GM23338 (cell line): ENCODE measurements at regions not wholly inside any gene's neighbourhood (a gene's known extent, or its start where the extent isn't known, plus 50 kb on each side); places are given as distances from the start of the nearest gene placed in this dataset.

Source experiments
- ATAC-seq: fragments of 200-7000 bp; cut with Tn5 transposase; 3 replicates; pipeline ENCODE4 v1.9.1; 2020
- DNase-seq: peaks from one replicate; pipeline ENCODE4 v3.0.0-alpha.2; 2015; ENCODE audit warnings: low spot score
- H2AFZ ChIP-seq: fragments of 200-600 bp; sonication (generic); 2 replicates; pipeline ENCODE4 v1.8.0; 2016; ENCODE audit warnings: antibody characterized with exemption, mild to moderate bottlenecking, moderate library complexity
- H3F3A ChIP-seq: fragments of 200-600 bp; sonication (generic); replicated peaks from 2 replicates; pipeline ENCODE4 v1.8.0; 2017; ENCODE audit warnings: antibody characterized with exemption, mixed run types, low read depth
- H3K27ac ChIP-seq: fragments of 200-600 bp; sonication (generic); 2 replicates; pipeline ENCODE4 v1.6.1; 2016; ENCODE audit warnings: low read depth
- H3K27me3 ChIP-seq: fragments of 200-600 bp; sonication (generic); 2 replicates; pipeline ENCODE4 v1.8.0; 2016; ENCODE audit warnings: mild to moderate bottlenecking, mixed run types, moderate library complexity; ENCODE audit not compliant: insufficient read depth
- H3K36me3 ChIP-seq: fragments of 200-600 bp; sonication (generic); 2 replicates; pipeline ENCODE4 v1.8.0; 2016; ENCODE audit warnings: mild to moderate bottlenecking; ENCODE audit not compliant: insufficient read depth
- H3K4me1 ChIP-seq: fragments of 200-600 bp; sonication (generic); 2 replicates; pipeline ENCODE4 v1.8.0; 2016; ENCODE audit warnings: mild to moderate bottlenecking, moderate library complexity; ENCODE audit not compliant: insufficient read depth
- H3K4me2 ChIP-seq: fragments of 200-600 bp; sonication (generic); 2 replicates; pipeline ENCODE4 v1.7.1; 2017; ENCODE audit warnings: mixed run types
- H3K4me3 ChIP-seq: fragments of 200-600 bp; sonication (generic); 2 replicates; pipeline ENCODE4 v1.6.1; 2016; ENCODE audit warnings: mixed run types
- H3K79me2 ChIP-seq: fragments of 200-600 bp; sonication (generic); replicated peaks from 2 replicates; pipeline ENCODE4 v1.8.0; 2017; ENCODE audit warnings: mild to moderate bottlenecking; ENCODE audit not compliant: insufficient read depth
- H3K9me2 ChIP-seq: fragments of 200-600 bp; sonication (generic); 2 replicates; pipeline ENCODE4 v1.8.0; 2017; ENCODE audit not compliant: insufficient read depth
- H4K20me1 ChIP-seq: fragments of 200-600 bp; sonication (generic); replicated peaks from 2 replicates; pipeline ENCODE4 v1.8.0; 2017; ENCODE audit warnings: mild to moderate bottlenecking; ENCODE audit not compliant: insufficient read depth
- H3K27ac Mint-ChIP-seq: 2 replicates; pipeline ENCODE4 v1.8.0; 2020; ENCODE audit warnings: inconsistent platforms, mild to moderate bottlenecking, moderate library complexity, mixed read lengths
- H3K27me3 Mint-ChIP-seq: 3 replicates; pipeline ENCODE4 v1.8.0; 2022; ENCODE audit warnings: low read depth, mild to moderate bottlenecking, moderate library complexity, mixed read lengths, inconsistent platforms; ENCODE audit not compliant: insufficient read depth, poor library complexity
- H3K36me3 Mint-ChIP-seq: 3 replicates; pipeline ENCODE4 v1.8.0; 2021; ENCODE audit warnings: low read depth, mild to moderate bottlenecking, inconsistent platforms, moderate library complexity, mixed read lengths
- H3K4me1 Mint-ChIP-seq: 3 replicates; pipeline ENCODE4 v1.8.0; 2020; ENCODE audit warnings: mild to moderate bottlenecking, inconsistent platforms, mixed read lengths
- H3K4me3 Mint-ChIP-seq: 3 replicates; pipeline ENCODE4 v1.8.0; 2021; ENCODE audit warnings: moderate library complexity, mild to moderate bottlenecking, inconsistent platforms, mixed read lengths
- H3K9me3 Mint-ChIP-seq: 3 replicates; pipeline ENCODE4 v1.8.0; 2020; ENCODE audit warnings: moderate library complexity, mild to moderate bottlenecking, inconsistent platforms, mixed read lengths
- CREB1 ChIP-seq: fragments of 250-450 bp; sonication (Bioruptor Pico); IDR thresholded peaks from 2 replicates; pipeline ENCODE4 v1.5.0; 2020; ENCODE audit warnings: low read depth, mild to moderate bottlenecking, moderate library complexity
- EZH2 ChIP-seq: fragments of 200-600 bp; sonication (generic); IDR thresholded peaks from one replicate; pipeline ENCODE4 v1.8.0; 2017; ENCODE audit warnings: antibody characterized with exemption, mild to moderate bottlenecking, low read depth; ENCODE audit not compliant: unreplicated experiment
- EZH2phosphoT487 ChIP-seq: fragments of 200-600 bp; sonication (generic); IDR thresholded peaks from one replicate; pipeline ENCODE4 v1.8.1; 2018; ENCODE audit warnings: antibody characterized with exemption; ENCODE audit not compliant: unreplicated experiment
- NANOG ChIP-seq: IDR thresholded peaks from 2 replicates; pipeline ENCODE4 v1.6.1; 2016; ENCODE audit warnings: antibody characterized with exemption, borderline replicate concordance
- POLR2AphosphoS5 ChIP-seq: IDR thresholded peaks from 2 replicates; pipeline ENCODE4 v1.6.1; 2016; ENCODE audit warnings: antibody characterized with exemption, low read depth
- STAT1 ChIP-seq: IDR thresholded peaks from one replicate; pipeline ENCODE4 v1.6.1; 2016; ENCODE audit warnings: antibody characterized with exemption; ENCODE audit not compliant: unreplicated experiment
- ZNF114 ChIP-seq: fragments of 250-450 bp; sonication (Bioruptor Pico); IDR thresholded peaks from 2 replicates; pipeline ENCODE4 v1.5.0; 2020; ENCODE audit warnings: mild to moderate bottlenecking, moderate library complexity
- ZNF331 ChIP-seq: fragments of 250-450 bp; sonication (Bioruptor Pico); IDR thresholded peaks from 2 replicates; pipeline ENCODE4 v1.5.0; 2020; ENCODE audit warnings: low read depth, mild to moderate bottlenecking, moderate library complexity
- TF ChIP-seq, protein P1 (sequence below), 2 experiments: fragments of 200-600 bp in 1 of 2; sonication (generic) in 1 of 2; conservative IDR thresholded peaks; 2 replicates each; pipeline versions ENCODE4 v1.5.1 to v1.6.1; 2016 to 2017; ENCODE audit warnings: antibody characterized with exemption in 2 of 2, low read depth in 2 of 2, mild to moderate bottlenecking in 2 of 2, moderate library complexity in 1 of 2
- TF ChIP-seq, protein P2 (sequence below): IDR thresholded peaks from one replicate; pipeline ENCODE4 v1.6.1; 2018; ENCODE audit warnings: antibody characterized with exemption; ENCODE audit not compliant: unreplicated experiment
- TF ChIP-seq, protein P3 (sequence below): fragments of 250-450 bp; sonication (Bioruptor Pico); IDR thresholded peaks from 2 replicates; pipeline ENCODE4 v1.5.0; 2020; ENCODE audit warnings: mild to moderate bottlenecking, moderate library complexity
- TF ChIP-seq, protein P4 (sequence below): IDR thresholded peaks from 2 replicates; pipeline ENCODE4 v1.6.1; 2016; ENCODE audit warnings: antibody characterized with exemption

DNA sequence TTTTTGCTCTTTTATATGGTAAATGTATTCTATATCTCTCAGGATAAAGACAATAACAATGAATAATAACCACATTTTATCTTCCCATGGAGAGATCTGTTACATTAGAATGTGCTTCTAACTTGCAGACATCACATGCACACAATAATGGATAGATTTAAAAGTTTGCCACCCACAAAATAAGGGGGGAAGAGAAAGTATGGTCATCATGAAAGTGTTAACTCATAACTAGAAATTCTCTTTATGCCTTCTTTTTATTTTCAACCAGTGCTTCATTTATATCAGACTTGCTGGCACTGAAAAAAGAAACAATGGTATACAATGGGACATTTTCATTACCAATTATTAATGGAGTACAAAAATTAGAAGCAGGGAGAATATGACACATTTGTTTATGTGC lies 470.0 kb downstream of the FAT4 start (continued):
- TF ChIP-seq, protein P1, sequence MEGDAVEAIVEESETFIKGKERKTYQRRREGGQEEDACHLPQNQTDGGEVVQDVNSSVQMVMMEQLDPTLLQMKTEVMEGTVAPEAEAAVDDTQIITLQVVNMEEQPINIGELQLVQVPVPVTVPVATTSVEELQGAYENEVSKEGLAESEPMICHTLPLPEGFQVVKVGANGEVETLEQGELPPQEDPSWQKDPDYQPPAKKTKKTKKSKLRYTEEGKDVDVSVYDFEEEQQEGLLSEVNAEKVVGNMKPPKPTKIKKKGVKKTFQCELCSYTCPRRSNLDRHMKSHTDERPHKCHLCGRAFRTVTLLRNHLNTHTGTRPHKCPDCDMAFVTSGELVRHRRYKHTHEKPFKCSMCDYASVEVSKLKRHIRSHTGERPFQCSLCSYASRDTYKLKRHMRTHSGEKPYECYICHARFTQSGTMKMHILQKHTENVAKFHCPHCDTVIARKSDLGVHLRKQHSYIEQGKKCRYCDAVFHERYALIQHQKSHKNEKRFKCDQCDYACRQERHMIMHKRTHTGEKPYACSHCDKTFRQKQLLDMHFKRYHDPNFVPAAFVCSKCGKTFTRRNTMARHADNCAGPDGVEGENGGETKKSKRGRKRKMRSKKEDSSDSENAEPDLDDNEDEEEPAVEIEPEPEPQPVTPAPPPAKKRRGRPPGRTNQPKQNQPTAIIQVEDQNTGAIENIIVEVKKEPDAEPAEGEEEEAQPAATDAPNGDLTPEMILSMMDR (conservative IDR thresholded peaks at IDR 0.05; ENCODE audit: low read depth in 2 of 2), result no peak

DNA sequence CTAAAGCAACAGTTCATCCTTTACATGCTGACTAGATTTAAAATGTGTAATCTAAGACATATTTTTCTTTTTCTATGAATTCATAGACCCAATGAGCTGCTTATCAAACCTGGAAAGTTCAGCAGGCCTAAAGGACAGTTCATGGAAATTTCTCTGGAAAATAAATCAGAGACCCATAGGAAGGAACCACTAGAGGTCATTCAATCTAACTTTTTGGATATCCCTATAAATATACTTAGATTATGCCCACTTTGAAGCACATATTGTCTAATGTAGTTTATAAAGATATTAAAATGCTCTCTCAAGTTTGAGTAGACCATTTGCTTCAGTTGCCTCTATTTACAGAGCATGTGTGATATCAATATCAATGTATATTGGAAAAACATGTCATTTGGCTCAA lies 473.0 kb downstream of the FAT4 start:
- no peaks in the 10 kb centered on the region for H3K36me3 Mint-ChIP-seq

More for the DNA sequence above, 473.0 kb downstream of the FAT4 start:
- DNase-seq (no peak), ATAC-seq (no peak)
- no peaks in the 10 kb centered on the region for H3K9me2 ChIP-seq
- H3K4me2 ChIP-seq, result no peak overlapping the region
- no peaks in the 10 kb centered on the region for H3K79me2 ChIP-seq
- H3K27ac Mint-ChIP-seq, result no peak overlapping the region
- H3K4me1 ChIP-seq, result no peaks in the 10 kb centered on the region
- TF ChIP-seq STAT1, result no peak
- TF ChIP-seq, protein P2, sequence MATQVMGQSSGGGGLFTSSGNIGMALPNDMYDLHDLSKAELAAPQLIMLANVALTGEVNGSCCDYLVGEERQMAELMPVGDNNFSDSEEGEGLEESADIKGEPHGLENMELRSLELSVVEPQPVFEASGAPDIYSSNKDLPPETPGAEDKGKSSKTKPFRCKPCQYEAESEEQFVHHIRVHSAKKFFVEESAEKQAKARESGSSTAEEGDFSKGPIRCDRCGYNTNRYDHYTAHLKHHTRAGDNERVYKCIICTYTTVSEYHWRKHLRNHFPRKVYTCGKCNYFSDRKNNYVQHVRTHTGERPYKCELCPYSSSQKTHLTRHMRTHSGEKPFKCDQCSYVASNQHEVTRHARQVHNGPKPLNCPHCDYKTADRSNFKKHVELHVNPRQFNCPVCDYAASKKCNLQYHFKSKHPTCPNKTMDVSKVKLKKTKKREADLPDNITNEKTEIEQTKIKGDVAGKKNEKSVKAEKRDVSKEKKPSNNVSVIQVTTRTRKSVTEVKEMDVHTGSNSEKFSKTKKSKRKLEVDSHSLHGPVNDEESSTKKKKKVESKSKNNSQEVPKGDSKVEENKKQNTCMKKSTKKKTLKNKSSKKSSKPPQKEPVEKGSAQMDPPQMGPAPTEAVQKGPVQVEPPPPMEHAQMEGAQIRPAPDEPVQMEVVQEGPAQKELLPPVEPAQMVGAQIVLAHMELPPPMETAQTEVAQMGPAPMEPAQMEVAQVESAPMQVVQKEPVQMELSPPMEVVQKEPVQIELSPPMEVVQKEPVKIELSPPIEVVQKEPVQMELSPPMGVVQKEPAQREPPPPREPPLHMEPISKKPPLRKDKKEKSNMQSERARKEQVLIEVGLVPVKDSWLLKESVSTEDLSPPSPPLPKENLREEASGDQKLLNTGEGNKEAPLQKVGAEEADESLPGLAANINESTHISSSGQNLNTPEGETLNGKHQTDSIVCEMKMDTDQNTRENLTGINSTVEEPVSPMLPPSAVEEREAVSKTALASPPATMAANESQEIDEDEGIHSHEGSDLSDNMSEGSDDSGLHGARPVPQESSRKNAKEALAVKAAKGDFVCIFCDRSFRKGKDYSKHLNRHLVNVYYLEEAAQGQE, result no peak
- no peak for TF ChIP-seq NANOG
- TF ChIP-seq, protein P3, sequence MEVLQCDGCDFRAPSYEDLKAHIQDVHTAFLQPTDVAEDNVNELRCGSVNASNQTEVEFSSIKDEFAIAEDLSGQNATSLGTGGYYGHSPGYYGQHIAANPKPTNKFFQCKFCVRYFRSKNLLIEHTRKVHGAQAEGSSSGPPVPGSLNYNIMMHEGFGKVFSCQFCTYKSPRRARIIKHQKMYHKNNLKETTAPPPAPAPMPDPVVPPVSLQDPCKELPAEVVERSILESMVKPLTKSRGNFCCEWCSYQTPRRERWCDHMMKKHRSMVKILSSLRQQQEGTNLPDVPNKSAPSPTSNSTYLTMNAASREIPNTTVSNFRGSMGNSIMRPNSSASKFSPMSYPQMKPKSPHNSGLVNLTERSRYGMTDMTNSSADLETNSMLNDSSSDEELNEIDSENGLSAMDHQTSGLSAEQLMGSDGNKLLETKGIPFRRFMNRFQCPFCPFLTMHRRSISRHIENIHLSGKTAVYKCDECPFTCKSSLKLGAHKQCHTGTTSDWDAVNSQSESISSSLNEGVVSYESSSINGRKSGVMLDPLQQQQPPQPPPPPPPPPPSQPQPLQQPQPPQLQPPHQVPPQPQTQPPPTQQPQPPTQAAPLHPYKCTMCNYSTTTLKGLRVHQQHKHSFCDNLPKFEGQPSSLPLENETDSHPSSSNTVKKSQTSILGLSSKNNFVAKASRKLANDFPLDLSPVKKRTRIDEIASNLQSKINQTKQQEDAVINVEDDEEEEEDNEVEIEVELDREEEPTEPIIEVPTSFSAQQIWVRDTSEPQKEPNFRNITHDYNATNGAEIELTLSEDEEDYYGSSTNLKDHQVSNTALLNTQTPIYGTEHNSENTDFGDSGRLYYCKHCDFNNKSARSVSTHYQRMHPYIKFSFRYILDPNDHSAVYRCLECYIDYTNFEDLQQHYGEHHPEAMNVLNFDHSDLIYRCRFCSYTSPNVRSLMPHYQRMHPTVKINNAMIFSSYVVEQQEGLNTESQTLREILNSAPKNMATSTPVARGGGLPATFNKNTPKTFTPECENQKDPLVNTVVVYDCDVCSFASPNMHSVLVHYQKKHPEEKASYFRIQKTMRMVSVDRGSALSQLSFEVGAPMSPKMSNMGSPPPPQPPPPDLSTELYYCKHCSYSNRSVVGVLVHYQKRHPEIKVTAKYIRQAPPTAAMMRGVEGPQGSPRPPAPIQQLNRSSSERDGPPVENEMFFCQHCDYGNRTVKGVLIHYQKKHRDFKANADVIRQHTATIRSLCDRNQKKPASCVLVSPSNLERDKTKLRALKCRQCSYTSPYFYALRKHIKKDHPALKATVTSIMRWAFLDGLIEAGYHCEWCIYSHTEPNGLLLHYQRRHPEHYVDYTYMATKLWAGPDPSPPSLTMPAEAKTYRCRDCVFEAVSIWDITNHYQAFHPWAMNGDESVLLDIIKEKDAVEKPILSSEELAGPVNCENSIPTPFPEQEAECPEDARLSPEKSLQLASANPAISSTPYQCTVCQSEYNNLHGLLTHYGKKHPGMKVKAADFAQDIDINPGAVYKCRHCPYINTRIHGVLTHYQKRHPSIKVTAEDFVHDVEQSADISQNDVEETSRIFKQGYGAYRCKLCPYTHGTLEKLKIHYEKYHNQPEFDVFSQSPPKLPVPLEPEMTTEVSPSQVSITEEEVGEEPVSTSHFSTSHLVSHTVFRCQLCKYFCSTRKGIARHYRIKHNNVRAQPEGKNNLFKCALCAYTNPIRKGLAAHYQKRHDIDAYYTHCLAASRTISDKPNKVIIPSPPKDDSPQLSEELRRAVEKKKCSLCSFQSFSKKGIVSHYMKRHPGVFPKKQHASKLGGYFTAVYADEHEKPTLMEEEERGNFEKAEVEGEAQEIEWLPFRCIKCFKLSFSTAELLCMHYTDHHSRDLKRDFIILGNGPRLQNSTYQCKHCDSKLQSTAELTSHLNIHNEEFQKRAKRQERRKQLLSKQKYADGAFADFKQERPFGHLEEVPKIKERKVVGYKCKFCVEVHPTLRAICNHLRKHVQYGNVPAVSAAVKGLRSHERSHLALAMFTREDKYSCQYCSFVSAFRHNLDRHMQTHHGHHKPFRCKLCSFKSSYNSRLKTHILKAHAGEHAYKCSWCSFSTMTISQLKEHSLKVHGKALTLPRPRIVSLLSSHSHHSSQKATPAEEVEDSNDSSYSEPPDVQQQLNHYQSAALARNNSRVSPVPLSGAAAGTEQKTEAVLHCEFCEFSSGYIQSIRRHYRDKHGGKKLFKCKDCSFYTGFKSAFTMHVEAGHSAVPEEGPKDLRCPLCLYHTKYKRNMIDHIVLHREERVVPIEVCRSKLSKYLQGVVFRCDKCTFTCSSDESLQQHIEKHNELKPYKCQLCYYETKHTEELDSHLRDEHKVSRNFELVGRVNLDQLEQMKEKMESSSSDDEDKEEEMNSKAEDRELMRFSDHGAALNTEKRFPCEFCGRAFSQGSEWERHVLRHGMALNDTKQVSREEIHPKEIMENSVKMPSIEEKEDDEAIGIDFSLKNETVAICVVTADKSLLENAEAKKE (CRISPR knock-in tag), result no peak
- TF ChIP-seq EZH2, result no peak
- no peak for TF ChIP-seq CREB1 (CRISPR knock-in tag)
- TF ChIP-seq EZH2phosphoT487, result no peak
- TF ChIP-seq ZNF331, result no peak
- no peak for TF ChIP-seq ZNF114 (CRISPR knock-in tag)
- TF ChIP-seq, protein P4, sequence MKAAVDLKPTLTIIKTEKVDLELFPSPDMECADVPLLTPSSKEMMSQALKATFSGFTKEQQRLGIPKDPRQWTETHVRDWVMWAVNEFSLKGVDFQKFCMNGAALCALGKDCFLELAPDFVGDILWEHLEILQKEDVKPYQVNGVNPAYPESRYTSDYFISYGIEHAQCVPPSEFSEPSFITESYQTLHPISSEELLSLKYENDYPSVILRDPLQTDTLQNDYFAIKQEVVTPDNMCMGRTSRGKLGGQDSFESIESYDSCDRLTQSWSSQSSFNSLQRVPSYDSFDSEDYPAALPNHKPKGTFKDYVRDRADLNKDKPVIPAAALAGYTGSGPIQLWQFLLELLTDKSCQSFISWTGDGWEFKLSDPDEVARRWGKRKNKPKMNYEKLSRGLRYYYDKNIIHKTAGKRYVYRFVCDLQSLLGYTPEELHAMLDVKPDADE, result no peak
- TF ChIP-seq POLR2AphosphoS5, result no peak
- H3K27me3 ChIP-seq, result no peaks in the 10 kb centered on the region
- H3K9me3 Mint-ChIP-seq, result no peaks in the 10 kb centered on the region
- H3K27me3 Mint-ChIP-seq, result no peaks in the 10 kb centered on the region
- H3K4me3 ChIP-seq, result no peak overlapping the region
- no peaks in the 10 kb centered on the region for H3K36me3 ChIP-seq
- 0 out of 3 replicates have a peak, but pooled peaks cover 2% of the 10 kb centered on the region for H3K4me1 Mint-ChIP-seq
- H4K20me1 ChIP-seq, result no peaks in the 10 kb centered on the region
- H2AFZ ChIP-seq, result no peak overlapping the region
- H3K27ac ChIP-seq, result no peak overlapping the region
- no peaks in the 10 kb centered on the region for H3F3A ChIP-seq
- H3K4me3 Mint-ChIP-seq, result no peak overlapping the region
